AG09309 (cell line): ENCODE measurements at regions not wholly inside any gene's neighbourhood (a gene's known extent, or its start where the extent isn't known, plus 50 kb on each side); places are given as distances from the start of the nearest gene placed in this dataset.

ENCODE experiments used
- DNase-seq: peaks from one replicate; pipeline ENCODE4 v3.0.0-alpha.2; 2010; ENCODE audit warnings: low read depth
- H3K4me3 ChIP-seq: 2 replicates; pipeline ENCODE4 v1.5.1; 2011; ENCODE audit warnings: mild to moderate bottlenecking, low read depth, low read length, moderate library complexity; ENCODE audit not compliant: control insufficient read depth
- CTCF ChIP-seq: IDR thresholded peaks from 2 replicates; pipeline ENCODE4 v1.5.1; 2011; ENCODE audit warnings: mild to moderate bottlenecking, low read depth, low read length, inconsistent platforms; ENCODE audit not compliant: insufficient read depth, control insufficient read depth; ENCODE audit errors: missing control alignments

GRCh38 chr10:78963074-78964034 lies 105.4 kb upstream of the ZMIZ1 start:
- no peak for TF ChIP-seq CTCF
- DNase-seq: no peak
- no peak overlapping the region for H3K4me3 ChIP-seq

GRCh38 chr10:78964274-78964951 lies 104.4 kb upstream of the ZMIZ1 start:
- no peak for TF ChIP-seq CTCF
- H3K4me3 ChIP-seq: no peak overlapping the region
- DNase-seq: no peak

- no peak overlapping the region for H3K4me3 ChIP-seq
- no peak for TF ChIP-seq CTCF
- DNase-seq: no peak
Measured at GRCh38 chr10:78964952-78965633, 103.7 kb upstream of the ZMIZ1 start.

- no peak overlapping the region for H3K4me3 ChIP-seq
- no peak for TF ChIP-seq CTCF
- DNase-seq: no peak
Measured at GRCh38 chr10:78966182-78966787, 102.5 kb upstream of the ZMIZ1 start.

GRCh38 chr10:78966844-78967488 lies 101.8 kb upstream of the ZMIZ1 start:
- no peak for TF ChIP-seq CTCF
- no peak overlapping the region for H3K4me3 ChIP-seq
- DNase-seq: no peak
